Mesendoderm (in vitro differentiated cells): ENCODE measurements at regions not wholly inside any gene's neighbourhood (a gene's known extent, or its start where the extent isn't known, plus 50 kb on each side); places are given as distances from the start of the nearest gene placed in this dataset.

Experiments
- DNase-seq: peaks from one replicate; pipeline ENCODE4 v3.0.0; 2013
- H2AK5ac ChIP-seq: 2 replicates; pipeline ENCODE4 v1.6.1; 2013; ENCODE audit warnings: low read length, inconsistent platforms
- H2BK120ac ChIP-seq: 2 replicates; pipeline ENCODE4 v1.6.1; 2013; ENCODE audit warnings: low read depth, mild to moderate bottlenecking, low read length, moderate library complexity, mixed read lengths
- H2BK15ac ChIP-seq: replicated peaks from 2 replicates; pipeline ENCODE4 v1.6.1; 2013; ENCODE audit warnings: low read depth, mild to moderate bottlenecking, moderate library complexity
- H2BK5ac ChIP-seq: 2 replicates; pipeline ENCODE4 v1.6.1; 2013; ENCODE audit warnings: low read length, inconsistent platforms
- H3K18ac ChIP-seq: 2 replicates; pipeline ENCODE4 v1.6.1; 2013; ENCODE audit warnings: mild to moderate bottlenecking, low read length, mixed read lengths
- H3K23ac ChIP-seq: one replicate; pipeline ENCODE4 v1.6.1; 2013; ENCODE audit warnings: low read length
- H3K27ac ChIP-seq: 2 replicates; pipeline ENCODE4 v1.5.1; 2013; ENCODE audit warnings: low read depth, mild to moderate bottlenecking, inconsistent platforms, low read length, moderate library complexity
- H3K27me3 ChIP-seq: 2 replicates; pipeline ENCODE4 v1.6.1; 2013; ENCODE audit warnings: low read length, control low read depth, mild to moderate bottlenecking, inconsistent platforms; ENCODE audit not compliant: insufficient read depth, poor library complexity
- H3K36me3 ChIP-seq: 2 replicates; pipeline ENCODE4 v1.6.1; 2013; ENCODE audit warnings: low read length, inconsistent platforms; ENCODE audit not compliant: control insufficient read depth, insufficient read depth
- H3K4ac ChIP-seq: one replicate; pipeline ENCODE4 v1.6.1; 2013; ENCODE audit warnings: low read depth, mild to moderate bottlenecking, low read length, moderate library complexity
- H3K4me1 ChIP-seq: 2 replicates; pipeline ENCODE4 v1.6.1; 2013; ENCODE audit warnings: low read depth, low read length, inconsistent platforms; ENCODE audit not compliant: control insufficient read depth
- H3K4me2 ChIP-seq: 2 replicates; pipeline ENCODE4 v1.6.1; 2013; ENCODE audit warnings: low read length
- H3K4me3 ChIP-seq: 2 replicates; pipeline ENCODE4 v1.5.1; 2013; ENCODE audit warnings: mild to moderate bottlenecking, low read length
- H3K56ac ChIP-seq: one replicate; pipeline ENCODE4 v1.6.1; 2013; ENCODE audit warnings: low read length
- H3K79me1 ChIP-seq: 2 replicates; pipeline ENCODE4 v1.6.1; 2013; ENCODE audit warnings: low read length, inconsistent platforms
- H3K79me2 ChIP-seq: 2 replicates; pipeline ENCODE4 v1.6.1; 2013; ENCODE audit warnings: mild to moderate bottlenecking, low read length; ENCODE audit not compliant: control insufficient read depth, insufficient read depth
- H3K9ac ChIP-seq: 2 replicates; pipeline ENCODE4 v1.6.1; 2013; ENCODE audit warnings: low read length, inconsistent platforms
- H4K5ac ChIP-seq: one replicate; pipeline ENCODE4 v1.6.1; 2013; ENCODE audit warnings: low read length
- H4K8ac ChIP-seq: one replicate; pipeline ENCODE4 v1.6.1; 2013; ENCODE audit warnings: low read depth, mild to moderate bottlenecking, control low read depth, low read length, moderate library complexity
- WGBS: extraction: QIAGEN DNeasy Blood & Tissue Kit; methylation state at CpG from one replicate; pipeline ENCODE4 v1.1.7; 2013; ENCODE audit warnings: low lambda C conversion rate, missing lambda C conversion rate; ENCODE audit not compliant: insufficient coverage; ENCODE audit errors: extremely low coverage; 5-methylcytosine and 5-hydroxymethylcytosine counted together

DNA sequence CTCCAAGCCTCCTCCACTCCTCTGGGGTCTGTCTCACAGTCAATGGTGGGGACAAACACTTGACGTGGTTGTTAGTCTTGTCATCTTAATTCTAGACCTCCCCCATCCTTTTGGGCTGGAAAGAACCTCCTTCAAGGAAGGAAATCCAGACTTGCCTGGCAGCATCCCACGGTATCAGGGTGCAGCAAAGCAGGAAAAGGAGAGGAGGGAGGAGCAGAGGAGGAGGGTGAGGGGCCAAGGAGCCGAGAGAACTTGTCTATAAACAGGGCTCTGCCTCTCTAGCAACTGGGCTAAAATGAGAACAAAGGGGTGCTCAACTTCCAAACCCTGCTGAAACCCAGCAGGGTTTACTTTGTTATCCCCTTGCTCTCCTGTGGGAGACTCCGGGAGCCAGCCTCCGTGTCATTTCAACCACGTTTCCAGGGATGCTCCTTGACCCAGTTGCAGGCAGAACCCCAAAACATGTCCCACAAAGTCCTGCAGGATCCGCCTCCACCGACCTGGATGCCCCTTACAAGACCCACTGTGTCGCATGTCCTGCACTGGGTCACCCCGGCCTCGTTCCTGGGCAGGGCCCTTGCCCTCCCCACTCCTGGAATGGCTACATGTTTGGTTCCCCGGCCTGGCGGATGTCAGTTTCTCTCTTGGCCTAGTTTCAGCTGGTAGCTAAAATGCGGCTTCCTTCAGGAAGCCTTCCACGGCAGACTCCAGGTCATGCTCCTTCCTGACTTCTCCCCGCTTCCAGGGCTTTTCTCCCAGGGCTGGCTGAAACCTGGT, 69.7 kb upstream of the MGMT start:
- Histone ChIP-seq H3K9ac (no peak overlapping the region), H3K27ac (no peak overlapping the region), H3K79me2 (no peaks in the 10 kb centered on the region), H3K4me1 (no peaks in the 10 kb centered on the region), H4K5ac (no peak overlapping the region), H3K4ac (no peak overlapping the region), H3K23ac (no peak overlapping the region), H3K79me1 (no peaks in the 10 kb centered on the region), H3K18ac (no peak overlapping the region), H3K56ac (no peak overlapping the region), H3K4me3 (no peak overlapping the region), H3K36me3 (no peaks in the 10 kb centered on the region), H3K27me3 (no peaks in the 10 kb centered on the region), H2BK5ac (no peak overlapping the region), H2AK5ac (no peak overlapping the region), H3K4me2 (no peak overlapping the region), H2BK120ac (no peak overlapping the region), H4K8ac (no peak overlapping the region), H2BK15ac (no peak overlapping the region)
- no peak for DNase-seq
- no CpG with 5 or more reads among the region's 16 CpGs for WGBS

DNA sequence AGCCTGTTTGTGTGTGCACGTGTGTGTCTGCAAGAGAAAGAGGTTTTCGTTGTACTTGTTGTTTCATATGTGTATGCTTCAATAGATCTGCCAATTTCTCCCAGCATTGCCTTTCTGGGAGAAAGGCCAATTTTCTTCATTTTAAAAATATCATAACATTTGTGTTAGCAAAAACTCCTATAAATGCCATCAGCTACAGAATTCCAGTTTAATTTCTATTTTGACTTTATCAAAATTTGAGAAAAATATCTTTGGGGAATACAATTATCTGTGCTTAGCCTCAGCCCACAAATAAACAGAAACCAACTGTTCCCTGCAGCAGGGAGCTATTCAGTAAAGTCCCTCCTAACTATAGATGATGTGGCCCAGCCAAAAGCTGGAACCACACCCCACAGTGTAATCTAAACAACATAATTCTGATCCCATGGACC, 68.3 kb upstream of the MGMT start:
- H3K36me3 ChIP-seq, result no peaks in the 10 kb centered on the region
- H4K8ac ChIP-seq, result no peak overlapping the region
- no peaks in the 10 kb centered on the region for H3K27me3 ChIP-seq
- no peak overlapping the region for H3K23ac ChIP-seq
- no peaks in the 10 kb centered on the region for H3K79me2 ChIP-seq
- H3K4me2 ChIP-seq, result no peak overlapping the region
- WGBS, result no CpG with 5 or more reads among the region's 2 CpGs
- no peak overlapping the region for H2BK120ac ChIP-seq
- no peak overlapping the region for H3K9ac ChIP-seq
- H3K4me1 ChIP-seq, result no peaks in the 10 kb centered on the region
- no peak overlapping the region for H3K4ac ChIP-seq
- H3K79me1 ChIP-seq, result no peaks in the 10 kb centered on the region
- H2AK5ac ChIP-seq, result no peak overlapping the region
- H3K4me3 ChIP-seq, result no peak overlapping the region
- H2BK5ac ChIP-seq, result no peak overlapping the region
- DNase-seq, result no peak
- H3K56ac ChIP-seq, result no peak overlapping the region
- H3K18ac ChIP-seq, result no peak overlapping the region
- H2BK15ac ChIP-seq, result no peak overlapping the region
- H4K5ac ChIP-seq, result no peak overlapping the region
- H3K27ac ChIP-seq, result no peak overlapping the region

DNA sequence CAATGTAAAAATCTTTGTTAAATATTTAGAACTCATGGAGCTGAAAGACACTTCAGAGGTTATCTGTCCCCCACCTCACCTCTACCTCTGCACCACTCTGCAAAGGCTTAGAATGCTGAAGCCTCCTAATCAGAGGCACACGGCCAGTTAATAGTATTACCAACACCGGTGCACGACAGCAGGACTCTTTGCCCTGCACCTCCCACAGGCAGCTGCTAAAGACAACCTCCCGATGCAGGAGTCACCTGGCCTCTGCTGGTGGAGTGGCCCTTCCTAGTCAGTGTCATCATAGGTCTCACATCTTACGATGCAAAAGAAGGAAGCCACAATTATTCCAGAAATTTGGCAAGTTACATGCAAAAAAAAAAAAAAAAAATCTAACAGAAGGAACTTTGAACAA, 66.6 kb upstream of the MGMT start:
- no peak overlapping the region for H3K4me3 ChIP-seq
- no peak overlapping the region for H3K4ac ChIP-seq
- H3K36me3 ChIP-seq, result no peaks in the 10 kb centered on the region
- no peaks in the 10 kb centered on the region for H3K79me1 ChIP-seq
- H3K18ac ChIP-seq, result no peak overlapping the region
- H3K27ac ChIP-seq, result no peak overlapping the region
- H3K27me3 ChIP-seq, result no peaks in the 10 kb centered on the region
- DNase-seq, result no peak
- H3K79me2 ChIP-seq, result no peaks in the 10 kb centered on the region
- no peak overlapping the region for H2BK120ac ChIP-seq
- H3K4me2 ChIP-seq, result no peak overlapping the region
- no peak overlapping the region for H3K56ac ChIP-seq
- H2BK5ac ChIP-seq, result no peak overlapping the region
- no peak overlapping the region for H3K23ac ChIP-seq
- no peak overlapping the region for H2BK15ac ChIP-seq
- no peak overlapping the region for H3K9ac ChIP-seq
- no peaks in the 10 kb centered on the region for H3K4me1 ChIP-seq
- H4K8ac ChIP-seq, result no peak overlapping the region
- WGBS, result no CpG with 5 or more reads among the region's 5 CpGs
- H2AK5ac ChIP-seq, result no peak overlapping the region
- H4K5ac ChIP-seq, result no peak overlapping the region

DNA sequence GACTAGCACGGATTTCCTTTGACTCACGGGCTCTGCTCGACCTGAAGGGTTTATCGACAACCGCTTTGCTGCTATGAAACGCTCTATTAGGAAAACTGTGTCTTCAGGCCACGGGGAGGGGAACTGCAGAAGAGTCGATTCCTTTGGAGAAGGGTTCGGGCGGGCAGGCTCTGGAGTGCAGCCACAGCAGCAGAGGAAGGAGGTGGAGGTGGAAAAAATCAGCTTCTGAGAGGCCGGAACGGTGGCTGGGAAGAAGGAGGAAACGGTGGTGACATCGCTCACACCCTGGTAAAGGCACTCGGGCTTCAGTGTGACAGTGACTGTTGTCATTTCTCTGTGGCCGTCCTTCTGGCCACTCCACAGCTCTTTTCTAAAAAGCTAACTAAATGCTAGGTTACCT, 64.6 kb upstream of the MGMT start:
- Histone ChIP-seq H3K9ac (no peak overlapping the region), H2AK5ac (no peak overlapping the region), H3K18ac (no peak overlapping the region), H3K23ac (no peak overlapping the region), H3K36me3 (no peaks in the 10 kb centered on the region), H4K5ac (no peak overlapping the region), H3K4me1 (no peaks in the 10 kb centered on the region), H2BK120ac (no peak overlapping the region), H2BK5ac (no peak overlapping the region), H3K27me3 (no peaks in the 10 kb centered on the region), H3K79me2 (no peaks in the 10 kb centered on the region), H2BK15ac (no peak overlapping the region), H3K56ac (no peak overlapping the region), H4K8ac (no peak overlapping the region), H3K4ac (no peak overlapping the region), H3K4me3 (no peak overlapping the region), H3K4me2 (no peak overlapping the region), H3K79me1 (no peaks in the 10 kb centered on the region), H3K27ac (no peak overlapping the region)
- WGBS, result no CpG with 5 or more reads among the region's 16 CpGs
- no peak for DNase-seq

DNA sequence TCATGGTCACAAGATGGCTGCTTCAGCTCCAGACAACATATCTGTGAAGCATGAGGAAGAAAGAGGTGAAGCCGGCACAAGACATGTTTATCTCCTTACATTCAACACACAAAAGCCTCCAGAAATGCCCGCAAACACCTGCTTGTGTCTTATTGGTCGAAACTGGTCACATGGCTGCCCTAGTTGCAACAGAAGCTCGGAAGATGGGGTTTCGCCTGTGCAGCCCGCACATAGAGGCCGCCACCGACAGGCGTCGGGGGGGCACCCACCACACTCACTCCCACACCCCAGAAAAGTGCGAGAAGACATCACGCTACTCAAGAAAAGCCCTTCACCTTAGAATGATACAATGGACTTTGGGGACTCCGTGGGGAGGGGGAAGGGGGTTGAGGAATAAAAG, 63.0 kb upstream of the MGMT start:
- H3K56ac ChIP-seq, result no peak overlapping the region
- no peak for DNase-seq
- H3K23ac ChIP-seq, result no peak overlapping the region
- no peak overlapping the region for H3K4ac ChIP-seq
- no peak overlapping the region for H3K27ac ChIP-seq
- no peaks in the 10 kb centered on the region for H3K36me3 ChIP-seq
- H2BK120ac ChIP-seq, result no peak overlapping the region
- H3K4me3 ChIP-seq, result no peak overlapping the region
- no peak overlapping the region for H2BK5ac ChIP-seq
- H2BK15ac ChIP-seq, result no peak overlapping the region
- H4K8ac ChIP-seq, result no peak overlapping the region
- WGBS, result no CpG with 5 or more reads among the region's 13 CpGs
- H3K18ac ChIP-seq, result no peak overlapping the region
- H4K5ac ChIP-seq, result no peak overlapping the region
- no peak overlapping the region for H2AK5ac ChIP-seq
- H3K4me2 ChIP-seq, result no peak overlapping the region
- H3K4me1 ChIP-seq, result no peaks in the 10 kb centered on the region
- no peak overlapping the region for H3K9ac ChIP-seq
- H3K79me1 ChIP-seq, result no peaks in the 10 kb centered on the region
- H3K27me3 ChIP-seq, result no peaks in the 10 kb centered on the region
- H3K79me2 ChIP-seq, result no peaks in the 10 kb centered on the region

DNA sequence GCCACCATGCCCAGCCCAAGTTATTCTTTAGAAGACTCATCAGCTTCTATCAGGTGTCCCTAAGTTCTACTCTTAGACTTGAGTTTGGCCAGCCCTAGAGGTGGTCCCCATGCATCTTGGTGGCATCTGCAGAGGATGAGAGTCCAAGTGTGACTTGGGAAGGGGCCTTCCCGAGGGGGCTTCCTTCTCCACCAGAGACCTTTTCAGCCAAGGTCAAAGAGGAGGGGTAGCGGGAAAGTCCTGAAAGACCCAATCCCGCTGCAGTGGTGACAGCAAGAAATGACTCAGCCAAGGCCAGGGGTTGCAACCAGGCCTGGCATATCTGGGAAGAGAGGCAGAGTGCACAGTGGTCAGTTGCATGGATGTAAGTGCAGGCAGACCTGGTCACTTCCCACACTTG, 61.7 kb upstream of the MGMT start:
- no peak overlapping the region for H3K56ac ChIP-seq
- H3K18ac ChIP-seq, result no peak overlapping the region
- no peak overlapping the region for H3K23ac ChIP-seq
- H3K4me1 ChIP-seq, result no peaks in the 10 kb centered on the region
- H3K4me2 ChIP-seq, result no peak overlapping the region
- H3K4me3 ChIP-seq, result no peak overlapping the region
- H3K36me3 ChIP-seq, result no peaks in the 10 kb centered on the region
- H3K4ac ChIP-seq, result no peak overlapping the region
- H2BK5ac ChIP-seq, result no peak overlapping the region
- no peaks in the 10 kb centered on the region for H3K27me3 ChIP-seq
- no peak overlapping the region for H2BK120ac ChIP-seq
- no peak for DNase-seq
- no peak overlapping the region for H3K9ac ChIP-seq
- H4K5ac ChIP-seq, result no peak overlapping the region
- no peak overlapping the region for H2BK15ac ChIP-seq
- no peak overlapping the region for H4K8ac ChIP-seq
- H3K79me2 ChIP-seq, result no peaks in the 10 kb centered on the region
- no CpG with 5 or more reads among the region's 3 CpGs for WGBS
- H2AK5ac ChIP-seq, result no peak overlapping the region
- no peaks in the 10 kb centered on the region for H3K79me1 ChIP-seq
- H3K27ac ChIP-seq, result no peak overlapping the region
